ENCODE measurements at regions not wholly inside any gene's neighbourhood (a gene's known extent, or its start where the extent isn't known, plus 50 kb on each side); places are given as distances from the start of the nearest gene placed in this dataset.

DNA sequence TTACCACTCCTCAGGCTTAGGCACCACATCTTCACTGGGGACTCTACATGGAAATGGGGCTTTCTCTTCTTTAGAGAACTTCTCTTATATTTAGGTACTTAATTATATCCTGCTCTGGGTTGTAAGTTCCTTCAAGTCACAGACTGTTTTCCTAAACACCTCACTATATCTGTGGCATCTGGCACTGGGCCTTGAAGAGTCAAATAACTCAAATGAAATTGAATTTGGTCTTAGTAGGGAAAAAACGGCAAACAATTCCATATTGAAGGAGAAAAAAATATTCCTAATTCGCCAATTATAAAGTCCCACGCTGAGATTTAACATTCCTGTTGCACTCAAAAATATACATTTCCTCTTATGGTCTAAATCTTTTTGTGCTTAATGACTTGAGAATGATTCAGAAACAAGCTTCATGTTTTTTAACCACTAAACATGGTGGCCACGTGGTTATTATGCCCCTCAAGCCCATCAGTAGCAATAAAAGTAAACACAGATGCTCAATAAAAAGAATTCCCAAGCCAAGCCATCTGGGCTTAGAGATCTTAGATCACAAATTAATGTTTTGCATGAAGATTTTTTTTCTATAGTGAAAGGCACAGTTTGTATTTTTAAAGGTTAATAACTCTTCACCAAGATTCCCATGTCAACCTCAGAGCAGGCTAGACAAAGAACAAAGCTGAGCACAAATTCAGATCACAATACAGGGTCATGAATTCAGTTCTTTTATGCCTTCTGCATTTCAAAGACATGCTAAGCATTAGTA is 105.5 kb upstream of the SYT4 start:
- no peak overlapping the region for H3K27ac ChIP-seq
- no peak for TF ChIP-seq ZFX (IDR thresholded peaks at IDR 0.05; ENCODE audit: borderline replicate concordance)
- TF ChIP-seq, protein P1, sequence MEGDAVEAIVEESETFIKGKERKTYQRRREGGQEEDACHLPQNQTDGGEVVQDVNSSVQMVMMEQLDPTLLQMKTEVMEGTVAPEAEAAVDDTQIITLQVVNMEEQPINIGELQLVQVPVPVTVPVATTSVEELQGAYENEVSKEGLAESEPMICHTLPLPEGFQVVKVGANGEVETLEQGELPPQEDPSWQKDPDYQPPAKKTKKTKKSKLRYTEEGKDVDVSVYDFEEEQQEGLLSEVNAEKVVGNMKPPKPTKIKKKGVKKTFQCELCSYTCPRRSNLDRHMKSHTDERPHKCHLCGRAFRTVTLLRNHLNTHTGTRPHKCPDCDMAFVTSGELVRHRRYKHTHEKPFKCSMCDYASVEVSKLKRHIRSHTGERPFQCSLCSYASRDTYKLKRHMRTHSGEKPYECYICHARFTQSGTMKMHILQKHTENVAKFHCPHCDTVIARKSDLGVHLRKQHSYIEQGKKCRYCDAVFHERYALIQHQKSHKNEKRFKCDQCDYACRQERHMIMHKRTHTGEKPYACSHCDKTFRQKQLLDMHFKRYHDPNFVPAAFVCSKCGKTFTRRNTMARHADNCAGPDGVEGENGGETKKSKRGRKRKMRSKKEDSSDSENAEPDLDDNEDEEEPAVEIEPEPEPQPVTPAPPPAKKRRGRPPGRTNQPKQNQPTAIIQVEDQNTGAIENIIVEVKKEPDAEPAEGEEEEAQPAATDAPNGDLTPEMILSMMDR (IDR thresholded peaks at IDR 0.05): no peak

- no peak overlapping the region for H3K27ac ChIP-seq
- TF ChIP-seq, protein P1 (IDR thresholded peaks at IDR 0.05): no peak
- no peak for TF ChIP-seq ZFX (IDR thresholded peaks at IDR 0.05; ENCODE audit: borderline replicate concordance)
Observed at GRCh38 chr18:43389163-43389562, 111.9 kb upstream of the SYT4 start.

GRCh38 chr18:43392168-43392567 is 114.9 kb upstream of the SYT4 start:
- H3K27ac ChIP-seq: peak overlapping the region; percentile 57
- TF ChIP-seq ZFX (IDR thresholded peaks at IDR 0.05; ENCODE audit: borderline replicate concordance): no peak
- TF ChIP-seq, protein P1 (IDR thresholded peaks at IDR 0.05): no peak

DNA sequence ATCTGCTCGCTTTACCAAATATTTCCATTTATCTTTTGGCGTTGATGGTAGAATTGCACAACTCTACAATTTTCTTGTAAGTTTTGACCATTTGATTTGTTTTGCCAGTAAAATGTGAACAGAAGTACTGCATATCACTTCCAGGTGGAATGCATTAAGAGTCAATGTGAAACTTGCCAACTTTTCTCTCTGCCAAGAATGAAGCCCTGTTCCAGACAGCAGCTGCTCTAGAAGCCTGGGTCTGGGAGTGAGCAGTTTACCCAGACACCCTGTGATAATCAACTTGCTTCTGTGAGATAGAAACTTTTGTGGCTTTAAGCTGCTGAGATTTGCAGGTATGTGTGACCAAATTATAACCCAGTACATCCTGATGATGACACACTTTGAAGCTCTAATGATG is 115.9 kb upstream of the SYT4 start:
- peak overlapping the region; percentile 57 for H3K27ac ChIP-seq
- no peak for TF ChIP-seq ZFX (IDR thresholded peaks at IDR 0.05; ENCODE audit: borderline replicate concordance)
- TF ChIP-seq, protein P1 (IDR thresholded peaks at IDR 0.05): no peak

DNA sequence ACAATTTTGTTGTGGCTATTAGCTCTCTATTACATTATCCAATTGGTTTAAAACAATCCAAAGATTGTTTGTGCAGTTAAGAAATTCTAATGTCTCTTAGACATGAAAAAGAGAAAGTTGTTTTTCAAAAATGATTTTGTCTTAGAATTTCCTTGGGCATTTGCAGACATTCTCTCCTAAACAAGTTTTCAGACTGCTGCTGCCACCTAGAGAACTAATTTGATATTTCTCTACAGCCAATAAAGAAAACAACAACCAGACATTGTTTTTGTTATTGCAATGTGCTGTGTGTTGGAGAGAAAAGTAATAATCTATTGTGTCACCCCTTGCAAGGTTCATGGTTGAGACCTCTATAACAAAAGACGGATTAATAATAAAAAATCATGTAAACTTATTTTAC is 119.0 kb upstream of the SYT4 start:
- TF ChIP-seq ZFX (IDR thresholded peaks at IDR 0.05; ENCODE audit: borderline replicate concordance): no peak
- TF ChIP-seq, protein P1 (IDR thresholded peaks at IDR 0.05): peak; percentile 77
- no peak overlapping the region for H3K27ac ChIP-seq

DNA sequence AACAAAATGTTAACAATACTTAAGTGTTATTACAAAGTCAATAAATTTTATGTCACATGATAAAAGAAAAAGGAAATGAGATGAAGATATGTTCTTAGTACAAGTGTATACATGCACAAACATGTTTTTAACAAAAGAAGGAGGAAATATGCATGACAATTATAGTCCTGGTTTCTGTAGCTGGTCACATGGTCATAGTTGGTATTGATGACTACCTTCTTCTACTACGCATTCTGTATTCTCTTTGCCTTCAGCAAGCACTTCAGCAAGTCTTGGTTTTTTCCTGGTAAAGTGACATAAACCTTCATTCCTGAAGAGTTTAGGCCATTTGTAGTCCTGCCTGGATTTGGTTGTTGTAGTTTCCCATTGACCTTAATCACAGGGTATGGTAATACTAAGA is 121.3 kb upstream of the SYT4 start:
- no peak overlapping the region for H3K27ac ChIP-seq
- TF ChIP-seq, protein P1 (IDR thresholded peaks at IDR 0.05): no peak
- no peak for TF ChIP-seq ZFX (IDR thresholded peaks at IDR 0.05; ENCODE audit: borderline replicate concordance)

GRCh38 chr18:43405097-43405496 is 127.8 kb upstream of the SYT4 start:
- no peak overlapping the region for H3K27ac ChIP-seq
- TF ChIP-seq ZFX (IDR thresholded peaks at IDR 0.05; ENCODE audit: borderline replicate concordance): no peak
- TF ChIP-seq, protein P1 (IDR thresholded peaks at IDR 0.05): no peak
